ENCODE measurements at regions not wholly inside any gene's neighbourhood (a gene's known extent, or its start where the extent isn't known, plus 50 kb on each side); places are given as distances from the start of the nearest gene placed in this dataset. TPM values are rescaled to one million over a fixed set of nuclear protein-coding genes. Genes with fewer than 3 reads are reported as not detected.

DNA sequence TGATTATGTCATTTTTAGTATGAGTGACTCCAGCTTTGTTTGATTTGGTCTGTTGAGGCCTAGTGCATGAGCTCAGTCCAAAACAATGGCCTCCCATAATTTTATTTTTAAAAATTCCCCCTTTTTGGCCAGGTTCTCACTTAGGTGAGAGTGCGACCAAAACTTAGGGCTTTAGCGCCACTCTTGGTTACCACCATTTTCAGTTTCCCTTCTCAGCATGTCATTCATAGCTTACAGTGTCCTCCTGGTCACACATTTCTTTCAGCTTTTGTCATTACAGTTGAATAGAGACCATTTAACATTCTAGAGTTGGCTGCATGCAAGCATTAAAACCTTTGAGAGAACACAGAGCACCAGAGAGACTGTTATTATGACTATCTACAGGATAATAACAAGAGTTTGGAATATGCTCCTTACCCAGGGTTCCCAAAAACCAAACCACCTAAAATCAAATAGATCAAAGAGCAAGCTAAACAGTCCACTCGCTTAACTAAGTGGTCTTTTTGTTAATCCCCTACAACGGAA lies 85.4 kb downstream of the TLR5 start:
- Histone ChIP-seq H3K9ac (ENCODE audit: low read depth in 1 of 2, low read length in 2 of 2) (no peak overlapping the region), H3K9me3 (ENCODE audit: control insufficient read depth in 4 of 4, low read length in 3 of 4) (no peaks in the 10 kb centered on the region), H3K36me3 (ENCODE audit: control insufficient read depth in 4 of 4, insufficient read depth in 3 of 4, low read depth in 1 of 4, low read length in 3 of 4) (no peaks in the 10 kb centered on the region), H3K4me3 (ENCODE audit: low read depth in 1 of 3, low read length in 3 of 3) (no peak overlapping the region), H3K27me3 (ENCODE audit: control insufficient read depth in 4 of 4, insufficient read depth in 4 of 4, low read length in 3 of 4) (no peaks in the 10 kb centered on the region), H3K27ac (ENCODE audit: low read depth in 1 of 2, low read length in 2 of 2) (no peak overlapping the region), H3K4me1 (ENCODE audit: control insufficient read depth in 4 of 4, insufficient read depth in 4 of 4, low read length in 3 of 4) (no peaks in the 10 kb centered on the region)
- 96% methylated on average over 4 of the region's 4 CpGs for WGBS
- no peak for DNase-seq (ENCODE audit: low spot score)
- TF ChIP-seq GABPA (IDR thresholded peaks at IDR 0.05 in 1 of 2, conservative IDR thresholded peaks at IDR 0.05 in 1 of 2) (no peak), RAD21 (IDR thresholded peaks at IDR 0.05) (no peak), YY1 (IDR thresholded peaks at IDR 0.05) (no peak), FOXA2 (IDR thresholded peaks at IDR 0.05) (no peak), FOXA1 (IDR thresholded peaks at IDR 0.05) (no peak)
- TF ChIP-seq, protein P1, sequence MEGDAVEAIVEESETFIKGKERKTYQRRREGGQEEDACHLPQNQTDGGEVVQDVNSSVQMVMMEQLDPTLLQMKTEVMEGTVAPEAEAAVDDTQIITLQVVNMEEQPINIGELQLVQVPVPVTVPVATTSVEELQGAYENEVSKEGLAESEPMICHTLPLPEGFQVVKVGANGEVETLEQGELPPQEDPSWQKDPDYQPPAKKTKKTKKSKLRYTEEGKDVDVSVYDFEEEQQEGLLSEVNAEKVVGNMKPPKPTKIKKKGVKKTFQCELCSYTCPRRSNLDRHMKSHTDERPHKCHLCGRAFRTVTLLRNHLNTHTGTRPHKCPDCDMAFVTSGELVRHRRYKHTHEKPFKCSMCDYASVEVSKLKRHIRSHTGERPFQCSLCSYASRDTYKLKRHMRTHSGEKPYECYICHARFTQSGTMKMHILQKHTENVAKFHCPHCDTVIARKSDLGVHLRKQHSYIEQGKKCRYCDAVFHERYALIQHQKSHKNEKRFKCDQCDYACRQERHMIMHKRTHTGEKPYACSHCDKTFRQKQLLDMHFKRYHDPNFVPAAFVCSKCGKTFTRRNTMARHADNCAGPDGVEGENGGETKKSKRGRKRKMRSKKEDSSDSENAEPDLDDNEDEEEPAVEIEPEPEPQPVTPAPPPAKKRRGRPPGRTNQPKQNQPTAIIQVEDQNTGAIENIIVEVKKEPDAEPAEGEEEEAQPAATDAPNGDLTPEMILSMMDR (IDR thresholded peaks at IDR 0.05; ENCODE audit: low read depth, low read length, missing input control): no peak

Small RNAs in the stretch of these regions (small RNA-seq; reads per million reads assigned to genes)
- not detected for gene NDUFB1P2
